IMR-90 (cell line): ENCODE measurements at regions not wholly inside any gene's neighbourhood (a gene's known extent, or its start where the extent isn't known, plus 50 kb on each side); places are given as distances from the start of the nearest gene placed in this dataset.

Experiments used
- CTCF ChIP-seq: conservative IDR thresholded peaks from 2 replicates; pipeline ENCODE4 v1.5.1; 2012; ENCODE audit warnings: mild to moderate bottlenecking, low read depth, low read length, improper control_type of control experiment
- MAFK ChIP-seq: IDR thresholded peaks from 2 replicates; pipeline ENCODE4 v1.6.1; 2012; ENCODE audit warnings: low read depth, low read length, improper control_type of control experiment
- POLR2A ChIP-seq: IDR thresholded peaks from 2 replicates; pipeline ENCODE4 v1.6.1; 2012; ENCODE audit warnings: mild to moderate bottlenecking, low read depth, low read length
- RCOR1 ChIP-seq: IDR thresholded peaks from 2 replicates; pipeline ENCODE4 v1.6.1; 2012; ENCODE audit warnings: mild to moderate bottlenecking, low read length, improper control_type of control experiment; ENCODE audit not compliant: insufficient replicate concordance
- RFX5 ChIP-seq: IDR thresholded peaks from 2 replicates; pipeline ENCODE4 v1.8.0; 2012; ENCODE audit warnings: low read depth, mild to moderate bottlenecking, low read length, moderate library complexity
- SMC3 ChIP-seq: fragments of 150-350 bp; IDR thresholded peaks from 2 replicates; pipeline ENCODE4 v1.6.1; 2016; ENCODE audit warnings: low read depth, mild to moderate bottlenecking, antibody characterized with exemption, low read length, moderate library complexity

GRCh38 chr4:31327031-31327430 is 606.9 kb downstream of the PCDH7 start:
- TF ChIP-seq CTCF: no peak
- no peak for TF ChIP-seq RCOR1
- TF ChIP-seq MAFK: no peak
- no peak for TF ChIP-seq POLR2A
- TF ChIP-seq SMC3: no peak
- no peak for TF ChIP-seq RFX5
